K562 (cell line): ENCODE measurements at regions not wholly inside any gene's neighbourhood (a gene's known extent, or its start where the extent isn't known, plus 50 kb on each side); places are given as distances from the start of the nearest gene placed in this dataset.
A peak's percentile ranks its signal among the peaks of the same experiment; 100 is the strongest.

ENCODE experiments used
- BHLHE40 ChIP-seq: IDR thresholded peaks from 2 replicates; pipeline ENCODE4 v1.6.1; 2011; ENCODE audit warnings: low read length, improper control_type of control experiment
- CCNT2 ChIP-seq: IDR thresholded peaks from 2 replicates; pipeline ENCODE4 v1.6.1; 2011; ENCODE audit warnings: borderline replicate concordance, low read depth, mild to moderate bottlenecking, moderate library complexity, mixed read lengths, low read length; ENCODE audit not compliant: insufficient read length; ENCODE audit errors: extremely low read depth
- CHD2 ChIP-seq: IDR thresholded peaks from 2 replicates; pipeline ENCODE4 v1.6.1; 2011; ENCODE audit warnings: low read depth, low read length
- EP400 ChIP-seq: fragments of 450-650 bp; IDR thresholded peaks from 2 replicates; pipeline ENCODE4 v1.6.1; 2017; ENCODE audit warnings: antibody characterized with exemption, mild to moderate bottlenecking, moderate library complexity
- MCM2 ChIP-seq: fragments of 450-650 bp; IDR thresholded peaks from 2 replicates; pipeline ENCODE4 v1.6.1; 2017; ENCODE audit warnings: low read depth, mild to moderate bottlenecking
- MTA2 ChIP-seq: fragments of 450-650 bp; IDR thresholded peaks from 2 replicates; pipeline ENCODE4 v1.6.1; 2016; ENCODE audit warnings: low read depth
- PURB ChIP-seq: sonication (generic); formaldehyde crosslinking; IDR thresholded peaks from 2 replicates; pipeline ENCODE4 v1.9.0; 2021; ENCODE audit warnings: low read depth, mild to moderate bottlenecking, missing genetic modification reagents
- TEAD2 ChIP-seq: fragments of 450-650 bp; IDR thresholded peaks from 2 replicates; pipeline ENCODE4 v1.6.1; 2016; ENCODE audit warnings: missing genetic modification characterization, control low read depth, missing compliant biosample characterization
- ZBTB17 ChIP-seq: fragments of 450-650 bp; formaldehyde crosslinking; IDR thresholded peaks from 2 replicates; pipeline ENCODE4 v1.4.0; 2020; ENCODE audit warnings: mild to moderate bottlenecking
- ZFX ChIP-seq: sonication (generic); formaldehyde crosslinking; IDR thresholded peaks from 2 replicates; pipeline ENCODE4 v1.8.0; 2022; ENCODE audit warnings: mild to moderate bottlenecking, missing genetic modification reagents, moderate library complexity
- ZNF239 ChIP-seq: fragments of 250-450 bp; sonication (Bioruptor Pico); IDR thresholded peaks from 2 replicates; pipeline ENCODE4 v1.4.0; 2020; ENCODE audit warnings: mild to moderate bottlenecking
- ZNF778 ChIP-seq: fragments of 450-650 bp; formaldehyde crosslinking; IDR thresholded peaks from 2 replicates; pipeline ENCODE4 v1.4.0; 2020; ENCODE audit warnings: mild to moderate bottlenecking, moderate library complexity
- TF ChIP-seq, protein P1 (sequence below): IDR thresholded peaks from 2 replicates; pipeline ENCODE4 v1.6.1; 2014; ENCODE audit warnings: antibody characterized with exemption
- TF ChIP-seq, protein P2 (sequence below): sonication (generic); formaldehyde crosslinking; IDR thresholded peaks from 2 replicates; pipeline ENCODE4 v1.9.0; 2022; ENCODE audit warnings: mild to moderate bottlenecking, missing genetic modification reagents
- TF ChIP-seq, protein P3 (sequence below), 2 experiments: IDR thresholded peaks; 2 replicates each; pipeline ENCODE4 v1.6.1; 2011; ENCODE audit warnings: borderline replicate concordance in 1 of 2, control low read depth in 1 of 2, low read depth in 1 of 2, low read length in 1 of 2, mild to moderate bottlenecking in 1 of 2, mixed read lengths in 1 of 2, moderate library complexity in 1 of 2; ENCODE audit not compliant: insufficient read depth in 1 of 2, insufficient read length in 1 of 2, poor library complexity in 1 of 2, severe bottlenecking in 1 of 2; ENCODE audit errors: extremely low read depth in 1 of 2
- TF ChIP-seq, protein P4 (sequence below): sonication (generic); formaldehyde crosslinking; IDR thresholded peaks from 2 replicates; pipeline ENCODE4 v1.8.0; 2023; ENCODE audit warnings: mild to moderate bottlenecking, missing genetic modification reagents

DNA sequence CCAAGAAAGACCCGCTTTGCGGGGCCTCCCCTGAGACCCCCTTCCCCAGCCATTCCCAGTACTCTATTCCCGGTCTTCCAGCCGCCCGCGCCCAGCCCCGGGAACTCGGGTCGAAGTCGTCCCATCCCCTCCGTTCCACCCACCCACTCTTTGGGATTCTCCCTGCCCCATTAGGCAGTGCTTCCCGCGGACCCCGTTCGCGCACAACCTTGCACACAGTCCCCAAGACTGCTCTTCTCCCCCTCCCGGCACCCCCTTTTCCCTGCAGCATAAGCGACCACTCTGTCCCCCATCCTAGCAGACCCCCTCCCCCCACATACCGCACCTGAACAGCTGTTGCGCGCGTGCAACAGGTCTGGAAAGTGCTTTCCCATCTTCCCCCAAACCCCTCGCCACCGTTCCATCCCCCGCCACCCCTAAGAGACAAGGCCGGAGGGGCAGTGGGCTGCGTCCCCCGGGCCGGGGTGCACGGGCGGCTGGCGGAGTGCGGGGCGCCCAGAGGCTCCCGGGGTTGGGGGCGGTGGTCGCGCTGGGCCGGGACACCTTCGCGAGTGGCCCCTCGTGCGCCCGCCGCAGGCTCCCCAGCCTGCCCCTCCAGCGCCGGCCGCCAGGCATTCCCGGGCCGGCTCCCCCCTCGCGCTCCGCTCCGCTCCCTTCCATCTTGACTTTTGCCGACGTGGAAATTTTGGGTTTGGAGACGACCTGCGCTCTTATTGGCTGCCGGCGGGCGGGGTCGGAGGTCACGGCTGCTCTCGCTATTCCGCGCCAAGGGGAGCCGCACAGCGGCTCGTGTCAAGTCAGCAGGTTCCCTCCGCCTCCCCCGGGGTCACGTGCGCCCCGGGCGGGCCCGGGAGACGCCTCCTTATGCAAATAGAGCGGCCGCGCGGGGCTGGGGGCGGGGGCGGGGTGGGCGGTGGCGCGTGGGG is 201.2 kb upstream of the NFE2L3 start (continued):
- TF ChIP-seq, protein P1, sequence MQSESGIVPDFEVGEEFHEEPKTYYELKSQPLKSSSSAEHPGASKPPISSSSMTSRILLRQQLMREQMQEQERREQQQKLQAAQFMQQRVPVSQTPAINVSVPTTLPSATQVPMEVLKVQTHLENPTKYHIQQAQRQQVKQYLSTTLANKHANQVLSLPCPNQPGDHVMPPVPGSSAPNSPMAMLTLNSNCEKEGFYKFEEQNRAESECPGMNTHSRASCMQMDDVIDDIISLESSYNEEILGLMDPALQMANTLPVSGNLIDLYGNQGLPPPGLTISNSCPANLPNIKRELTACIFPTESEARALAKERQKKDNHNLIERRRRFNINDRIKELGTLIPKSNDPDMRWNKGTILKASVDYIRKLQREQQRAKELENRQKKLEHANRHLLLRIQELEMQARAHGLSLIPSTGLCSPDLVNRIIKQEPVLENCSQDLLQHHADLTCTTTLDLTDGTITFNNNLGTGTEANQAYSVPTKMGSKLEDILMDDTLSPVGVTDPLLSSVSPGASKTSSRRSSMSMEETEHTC: peak; percentile 71
- TF ChIP-seq TEAD2 (tag): no peak
- 0 out of 2 replicates have a peak, but pooled peaks have one; percentile 19 for TF ChIP-seq ZFX (CRISPR knock-in tag)
- TF ChIP-seq EP400: peak; percentile 80
- peak; percentile 98 for TF ChIP-seq BHLHE40
- TF ChIP-seq, protein P2, sequence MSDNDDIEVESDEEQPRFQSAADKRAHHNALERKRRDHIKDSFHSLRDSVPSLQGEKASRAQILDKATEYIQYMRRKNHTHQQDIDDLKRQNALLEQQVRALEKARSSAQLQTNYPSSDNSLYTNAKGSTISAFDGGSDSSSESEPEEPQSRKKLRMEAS (CRISPR knock-in tag): peak; percentile 76
- TF ChIP-seq ZNF778: no peak
- TF ChIP-seq PURB: no peak
- TF ChIP-seq MCM2: no peak
- TF ChIP-seq CHD2: no peak
- TF ChIP-seq ZNF239 (CRISPR knock-in tag): no peak
- TF ChIP-seq, protein P3, sequence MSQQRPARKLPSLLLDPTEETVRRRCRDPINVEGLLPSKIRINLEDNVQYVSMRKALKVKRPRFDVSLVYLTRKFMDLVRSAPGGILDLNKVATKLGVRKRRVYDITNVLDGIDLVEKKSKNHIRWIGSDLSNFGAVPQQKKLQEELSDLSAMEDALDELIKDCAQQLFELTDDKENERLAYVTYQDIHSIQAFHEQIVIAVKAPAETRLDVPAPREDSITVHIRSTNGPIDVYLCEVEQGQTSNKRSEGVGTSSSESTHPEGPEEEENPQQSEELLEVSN (IDR thresholded peaks at IDR 0.05; ENCODE audit: borderline replicate concordance in 1 of 2, extremely low read depth in 1 of 2, insufficient read depth in 1 of 2, insufficient read length in 1 of 2, low read depth in 1 of 2, low read length in 1 of 2, poor library complexity in 1 of 2, severe bottlenecking in 1 of 2): peak; percentile 60 to 93
- TF ChIP-seq ZBTB17 (CRISPR knock-in tag): no peak
- peak; percentile 54 for TF ChIP-seq MTA2
- peak; percentile 77 for TF ChIP-seq CCNT2
- TF ChIP-seq, protein P4, sequence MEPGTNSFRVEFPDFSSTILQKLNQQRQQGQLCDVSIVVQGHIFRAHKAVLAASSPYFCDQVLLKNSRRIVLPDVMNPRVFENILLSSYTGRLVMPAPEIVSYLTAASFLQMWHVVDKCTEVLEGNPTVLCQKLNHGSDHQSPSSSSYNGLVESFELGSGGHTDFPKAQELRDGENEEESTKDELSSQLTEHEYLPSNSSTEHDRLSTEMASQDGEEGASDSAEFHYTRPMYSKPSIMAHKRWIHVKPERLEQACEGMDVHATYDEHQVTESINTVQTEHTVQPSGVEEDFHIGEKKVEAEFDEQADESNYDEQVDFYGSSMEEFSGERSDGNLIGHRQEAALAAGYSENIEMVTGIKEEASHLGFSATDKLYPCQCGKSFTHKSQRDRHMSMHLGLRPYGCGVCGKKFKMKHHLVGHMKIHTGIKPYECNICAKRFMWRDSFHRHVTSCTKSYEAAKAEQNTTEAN: no peak
